GM20000 (cell line): ENCODE measurements at regions not wholly inside any gene's neighbourhood (a gene's known extent, or its start where the extent isn't known, plus 50 kb on each side); places are given as distances from the start of the nearest gene placed in this dataset.

Source experiments
- DNase-seq: peaks from one replicate; pipeline ENCODE4 v3.0.0; 2012; ENCODE audit warnings: low spot score
- TF ChIP-seq, protein P1 (sequence below): IDR thresholded peaks from 2 replicates; pipeline ENCODE4 v1.5.1; 2012; ENCODE audit warnings: mild to moderate bottlenecking, control low read depth; ENCODE audit errors: extremely low read depth, missing control alignments

GRCh38 chr10:36066102-36066501 lies 424.0 kb upstream of the FZD8 start:
- DNase-seq: no peak
- TF ChIP-seq, protein P1, sequence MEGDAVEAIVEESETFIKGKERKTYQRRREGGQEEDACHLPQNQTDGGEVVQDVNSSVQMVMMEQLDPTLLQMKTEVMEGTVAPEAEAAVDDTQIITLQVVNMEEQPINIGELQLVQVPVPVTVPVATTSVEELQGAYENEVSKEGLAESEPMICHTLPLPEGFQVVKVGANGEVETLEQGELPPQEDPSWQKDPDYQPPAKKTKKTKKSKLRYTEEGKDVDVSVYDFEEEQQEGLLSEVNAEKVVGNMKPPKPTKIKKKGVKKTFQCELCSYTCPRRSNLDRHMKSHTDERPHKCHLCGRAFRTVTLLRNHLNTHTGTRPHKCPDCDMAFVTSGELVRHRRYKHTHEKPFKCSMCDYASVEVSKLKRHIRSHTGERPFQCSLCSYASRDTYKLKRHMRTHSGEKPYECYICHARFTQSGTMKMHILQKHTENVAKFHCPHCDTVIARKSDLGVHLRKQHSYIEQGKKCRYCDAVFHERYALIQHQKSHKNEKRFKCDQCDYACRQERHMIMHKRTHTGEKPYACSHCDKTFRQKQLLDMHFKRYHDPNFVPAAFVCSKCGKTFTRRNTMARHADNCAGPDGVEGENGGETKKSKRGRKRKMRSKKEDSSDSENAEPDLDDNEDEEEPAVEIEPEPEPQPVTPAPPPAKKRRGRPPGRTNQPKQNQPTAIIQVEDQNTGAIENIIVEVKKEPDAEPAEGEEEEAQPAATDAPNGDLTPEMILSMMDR: no peak

DNA sequence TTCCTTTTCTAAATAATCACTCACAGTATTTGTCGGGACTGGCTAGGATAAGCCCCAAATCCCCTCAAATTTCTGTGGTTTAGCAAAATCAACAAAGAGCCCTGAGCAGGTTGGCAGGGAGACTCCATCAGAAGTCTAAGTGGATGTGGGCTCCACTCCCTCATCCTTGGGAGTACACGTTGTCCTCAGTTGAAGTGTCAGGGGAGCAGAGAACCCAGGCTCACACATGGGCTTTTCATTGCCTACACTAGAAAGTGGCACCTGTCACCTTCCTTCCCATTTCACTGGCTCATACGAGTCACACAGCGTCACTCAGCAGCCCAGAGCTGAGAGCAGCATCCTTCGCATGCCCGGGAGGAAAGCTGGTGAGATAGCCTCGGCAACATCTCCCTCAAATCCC lies 421.3 kb upstream of the FZD8 start:
- DNase-seq: no peak
- TF ChIP-seq, protein P1: no peak

- no peak for DNase-seq
- TF ChIP-seq, protein P1: no peak
These were observed 415.6 kb upstream of the FZD8 start for GRCh38 chr10:36057731-36058130.

- DNase-seq: no peak
- TF ChIP-seq, protein P1: no peak
These were observed 415.1 kb upstream of the FZD8 start for GRCh38 chr10:36057180-36057579.

DNA sequence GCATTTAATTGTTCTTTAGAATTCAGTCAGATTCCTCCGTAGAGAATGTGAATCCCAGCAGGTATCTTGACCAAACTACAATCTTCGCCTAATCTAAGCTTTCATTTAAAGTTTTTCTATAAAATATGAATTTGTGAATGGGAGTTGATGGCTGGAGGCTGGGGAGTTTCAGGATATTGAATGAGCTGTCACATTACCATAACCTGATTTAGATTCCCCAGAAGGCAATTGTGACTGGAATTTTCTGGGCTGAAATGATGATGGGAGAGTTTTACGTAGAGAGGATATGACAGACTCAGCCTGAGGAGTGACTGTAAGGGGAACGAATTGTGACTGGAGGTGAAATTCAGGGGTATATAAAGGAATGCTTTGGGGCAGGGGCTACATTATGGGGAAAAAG lies 411.7 kb upstream of the FZD8 start:
- no peak for DNase-seq
- TF ChIP-seq, protein P1: no peak

DNA sequence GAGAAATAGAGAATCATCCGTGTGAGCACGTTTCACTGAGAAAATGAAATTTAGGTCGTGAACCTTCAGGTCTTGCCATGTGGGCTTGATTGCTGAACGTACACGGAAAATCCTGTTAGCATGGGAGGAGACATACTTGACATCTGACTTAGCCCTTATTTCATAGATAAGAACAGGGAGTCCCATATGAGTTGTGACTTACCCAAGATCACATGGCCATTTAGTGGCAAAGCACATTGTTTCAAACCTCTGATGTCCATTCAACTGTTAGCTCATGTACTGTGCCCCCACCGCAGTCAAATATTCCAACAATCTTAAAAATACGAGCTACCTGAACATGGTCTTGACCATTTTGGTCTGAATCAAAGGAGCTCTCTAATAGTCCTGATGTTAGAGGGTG lies 411.2 kb upstream of the FZD8 start:
- TF ChIP-seq, protein P1: no peak

DNA sequence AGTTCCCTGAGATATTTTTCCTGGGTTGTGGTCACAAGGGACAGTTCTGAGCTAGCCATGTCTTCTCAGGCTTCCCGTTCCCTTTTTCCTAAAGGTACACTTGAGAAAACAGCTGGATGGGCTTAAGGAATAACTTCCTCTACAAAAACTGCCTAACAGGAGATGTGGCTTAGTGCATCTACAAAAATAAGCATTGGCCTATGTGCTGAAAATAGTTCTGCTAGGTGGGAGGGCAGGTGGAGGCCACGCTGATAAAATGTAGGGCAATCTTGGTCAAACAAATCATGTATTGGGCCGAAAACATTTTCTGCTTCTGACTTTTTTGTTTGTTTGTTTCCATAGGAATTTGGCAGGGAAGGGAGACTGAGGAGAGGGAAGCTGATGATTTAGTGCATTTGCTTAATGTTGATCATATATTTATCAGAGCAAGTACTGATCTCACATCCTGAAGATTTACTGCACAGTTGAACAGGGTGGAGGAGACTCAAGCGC lies 409.4 kb upstream of the FZD8 start:
- no peak for DNase-seq
- TF ChIP-seq, protein P1: no peak

More for the DNA sequence above, 411.2 kb upstream of the FZD8 start:
- DNase-seq: no peak
